Panc1 (cell line): ENCODE measurements at regions not wholly inside any gene's neighbourhood (a gene's known extent, or its start where the extent isn't known, plus 50 kb on each side); places are given as distances from the start of the nearest gene placed in this dataset.

ENCODE experiments used
- ATAC-seq: fragments of 200-7000 bp; cut with Tn5 transposase; 2 replicates; pipeline ENCODE4 v1.9.1; 2020; ENCODE audit warnings: mild to moderate bottlenecking, moderate library complexity
- BruUV-seq: library from RNA; stranded (reverse); fragments of 400-500 nt; replicated peaks from 2 replicates; lab custom pipeline; 2021; lab: Mats Ljungman, UMichigan
- CTCF ChIA-PET: fragments of 300-600 bp; sonication (Branson Sonifier 250); formaldehyde crosslinking; loops from one replicate; lab custom pipeline; 2022; ENCODE audit warnings: antibody characterized with exemption; lab: Charles Lee
- POLR2A ChIA-PET: fragments of 300-600 bp; sonication (Branson Sonifier 250); formaldehyde crosslinking; loops from one replicate; lab custom pipeline; 2022; ENCODE audit warnings: antibody characterized with exemption; lab: Charles Lee
- DNase-seq: peaks from one replicate; pipeline ENCODE4 v3.0.0-alpha.2; 2010; ENCODE audit warnings: low read depth, low spot score
- H3K27ac ChIP-seq: 2 replicates; pipeline ENCODE4 v1.5.1; 2011; ENCODE audit warnings: mild to moderate bottlenecking, low read length, inconsistent platforms
- H3K27me3 ChIP-seq: fragments of 200-500 bp; sonication (Bioruptor generic); 2 replicates; pipeline ENCODE4 v1.6.0; 2014; ENCODE audit warnings: low read length, inconsistent platforms; ENCODE audit not compliant: control insufficient read depth, insufficient read depth
- H3K36me3 ChIP-seq: fragments of 200-500 bp; sonication (Bioruptor generic); 2 replicates; pipeline ENCODE4 v1.5.1; 2014; ENCODE audit warnings: inconsistent platforms, mild to moderate bottlenecking, low read length, moderate library complexity; ENCODE audit not compliant: control insufficient read depth, insufficient read depth
- H3K4me1 ChIP-seq: 2 replicates; pipeline ENCODE4 v1.5.1; 2011; ENCODE audit warnings: inconsistent platforms, mild to moderate bottlenecking, low read length, moderate library complexity; ENCODE audit not compliant: control insufficient read depth, insufficient read depth
- H3K4me3 ChIP-seq, 2 experiments: 2 replicates each; pipeline ENCODE4 v1.5.1; 2011 to 2012; ENCODE audit warnings: low read depth in 2 of 2, low read length in 2 of 2, mild to moderate bottlenecking in 2 of 2, inconsistent platforms in 1 of 2, moderate library complexity in 1 of 2
- H3K9me3 ChIP-seq: fragments of 200-500 bp; sonication (Bioruptor generic); 2 replicates; pipeline ENCODE4 v1.5.1; 2014; ENCODE audit warnings: low read depth, mild to moderate bottlenecking, inconsistent platforms, low read length, moderate library complexity; ENCODE audit not compliant: control insufficient read depth, insufficient read depth
- CTCF ChIP-seq: fragments of 450-650 bp; IDR thresholded peaks from 2 replicates; pipeline ENCODE4 v1.5.1; 2017; ENCODE audit warnings: mild to moderate bottlenecking
- POLR2AphosphoS5 ChIP-seq: IDR thresholded peaks from 2 replicates; pipeline ENCODE4 v1.6.1; 2012; ENCODE audit warnings: mild to moderate bottlenecking, low read depth, low read length, moderate library complexity
- REST ChIP-seq, 2 experiments: IDR thresholded peaks; 2 replicates each; pipeline ENCODE4 v1.6.1; 2011 to 2012; ENCODE audit warnings: low read depth in 2 of 2, control low read depth in 1 of 2, low read length in 1 of 2, mild to moderate bottlenecking in 1 of 2, moderate library complexity in 1 of 2; ENCODE audit not compliant: insufficient read depth in 1 of 2
- SIN3A ChIP-seq: IDR thresholded peaks from 2 replicates; pipeline ENCODE4 v1.6.1; 2012; ENCODE audit warnings: low read depth, mild to moderate bottlenecking, low read length, moderate library complexity, borderline replicate concordance; ENCODE audit not compliant: insufficient read depth
- TCF7L2 ChIP-seq: IDR thresholded peaks from 2 replicates; pipeline ENCODE4 v1.6.1; 2011; ENCODE audit warnings: mild to moderate bottlenecking, low read depth, low read length, inconsistent platforms
- in situ Hi-C: cut with HindIII; loops from 2 replicates; pipeline ENCODE4 v1.10.0; 2016; ENCODE audit warnings: low sequenced_read_pairs, low pct_unique_long_range_greater_than_20kb
- intact Hi-C: fragments of 100-400 bp; cut with micrococcal nuclease; formaldehyde crosslinking; loops from one replicate; pipeline ENCODE4 v1.10.0; 2022; ENCODE audit not compliant: unreplicated experiment

- POLR2A ChIA-PET = no interaction called here
- Histone ChIP-seq H3K27me3 (no peaks in the 10 kb centered on the region), H3K27ac (no peak overlapping the region), H3K36me3 (no peaks in the 10 kb centered on the region), H3K4me3 (no peak overlapping the region), H3K4me1 (no peaks in the 10 kb centered on the region), H3K9me3 (no peaks in the 10 kb centered on the region)
- no peak for ATAC-seq
- no peak for TF ChIP-seq POLR2AphosphoS5
- TF ChIP-seq TCF7L2 = no peak
- no peak for TF ChIP-seq REST (IDR thresholded peaks at IDR 0.05; ENCODE audit: insufficient read depth in 1 of 2, low read depth in 2 of 2, low read length in 1 of 2)
- TF ChIP-seq SIN3A = no peak
- TF ChIP-seq CTCF = no peak
- in situ Hi-C loops (no loop called here), intact Hi-C loops (no loop called here)
- no peak for DNase-seq
- BruUV-seq = no TSS peak
- CTCF ChIA-PET = no interaction called here
These were observed 1552.9 kb upstream of the SLC39A10 start for GRCh38 chr2:194103941-194104659.

GRCh38 chr2:194102546-194102945 is 1554.5 kb upstream of the SLC39A10 start:
- POLR2A ChIA-PET = no interaction called here
- no TSS peak for BruUV-seq
- H3K4me1 ChIP-seq = no peaks in the 10 kb centered on the region
- H3K9me3 ChIP-seq = no peaks in the 10 kb centered on the region
- CTCF ChIA-PET = no interaction called here
- in situ Hi-C loops (no loop called here), intact Hi-C loops (no loop called here)
- no peaks in the 10 kb centered on the region for H3K36me3 ChIP-seq
- H3K27ac ChIP-seq = no peak overlapping the region
- DNase-seq (no peak), ATAC-seq (no peak)
- no peaks in the 10 kb centered on the region for H3K27me3 ChIP-seq
- no peak for TF ChIP-seq REST (IDR thresholded peaks at IDR 0.05; ENCODE audit: insufficient read depth in 1 of 2, low read depth in 2 of 2, low read length in 1 of 2)
- no peak overlapping the region for H3K4me3 ChIP-seq
